Astrocyte (in vitro differentiated cells and primary cell): ENCODE measurements at regions not wholly inside any gene's neighbourhood (a gene's known extent, or its start where the extent isn't known, plus 50 kb on each side); places are given as distances from the start of the nearest gene placed in this dataset.

Source experiments
- DNase-seq: peaks from one replicate; pipeline ENCODE4 v3.0.0-alpha.2; 2010; ENCODE audit warnings: low read depth
- FAIRE-seq: peaks from 2 replicates; lab custom pipeline; 2011; peaks lifted over from hg19 to GRCh38; lab: Jason Lieb, UNC
- H2AFZ ChIP-seq: 2 replicates; pipeline ENCODE4 v1.6.0; 2012; ENCODE audit warnings: low read depth, low read length, inconsistent platforms
- H3K27ac ChIP-seq: 2 replicates; pipeline ENCODE4 v1.5.1; 2011; ENCODE audit warnings: low read depth, low read length, inconsistent platforms
- H3K27me3 ChIP-seq: 2 replicates; pipeline ENCODE4 v1.6.0; 2011; ENCODE audit warnings: low read length, inconsistent platforms; ENCODE audit not compliant: insufficient read depth
- H3K36me3 ChIP-seq: 2 replicates; pipeline ENCODE4 v1.5.1; 2011; ENCODE audit warnings: low read length, inconsistent platforms; ENCODE audit not compliant: insufficient read depth
- H3K4me1 ChIP-seq: 2 replicates; pipeline ENCODE4 v1.5.1; 2011; ENCODE audit warnings: low read length, inconsistent platforms; ENCODE audit not compliant: insufficient read depth
- H3K4me2 ChIP-seq: 2 replicates; pipeline ENCODE4 v1.6.0; 2012; ENCODE audit warnings: low read length, inconsistent platforms
- H3K4me3 ChIP-seq: 2 replicates; pipeline ENCODE4 v1.5.1; 2011; ENCODE audit warnings: low read depth, mild to moderate bottlenecking, low read length, inconsistent platforms; ENCODE audit not compliant: insufficient read depth
- H3K79me2 ChIP-seq: 2 replicates; pipeline ENCODE4 v1.6.0; 2012; ENCODE audit warnings: mild to moderate bottlenecking, low read length, inconsistent platforms; ENCODE audit not compliant: insufficient read depth
- H3K9ac ChIP-seq: 2 replicates; pipeline ENCODE4 v1.6.0; 2012; ENCODE audit warnings: mild to moderate bottlenecking, low read length, inconsistent platforms
- H3K9me3 ChIP-seq: 2 replicates; pipeline ENCODE4 v1.5.1; 2012; ENCODE audit warnings: low read depth, mild to moderate bottlenecking, low read length, inconsistent platforms; ENCODE audit not compliant: insufficient read depth
- H4K20me1 ChIP-seq: 2 replicates; pipeline ENCODE4 v1.6.0; 2012; ENCODE audit warnings: low read length, inconsistent platforms; ENCODE audit not compliant: insufficient read depth
- H3K27ac Mint-ChIP-seq: one replicate; pipeline ENCODE4 v1.8.0; 2021; ENCODE audit warnings: mild to moderate bottlenecking, mixed read lengths; ENCODE audit not compliant: unreplicated experiment
- H3K27me3 Mint-ChIP-seq: one replicate; pipeline ENCODE4 v1.8.0; 2021; ENCODE audit warnings: low read depth, mixed read lengths; ENCODE audit not compliant: unreplicated experiment
- H3K36me3 Mint-ChIP-seq: one replicate; pipeline ENCODE4 v1.8.0; 2021; ENCODE audit warnings: low read depth, mixed read lengths; ENCODE audit not compliant: unreplicated experiment
- H3K4me1 Mint-ChIP-seq: one replicate; pipeline ENCODE4 v1.8.0; 2021; ENCODE audit warnings: low read depth, mixed read lengths; ENCODE audit not compliant: unreplicated experiment
- H3K4me3 Mint-ChIP-seq: one replicate; pipeline ENCODE4 v1.8.0; 2021; ENCODE audit warnings: mild to moderate bottlenecking, moderate library complexity, mixed read lengths; ENCODE audit not compliant: unreplicated experiment
- H3K9me3 Mint-ChIP-seq: one replicate; pipeline ENCODE4 v1.8.0; 2021; ENCODE audit warnings: mild to moderate bottlenecking, mixed read lengths; ENCODE audit not compliant: unreplicated experiment
- EZH2 ChIP-seq: IDR thresholded peaks from 2 replicates; pipeline ENCODE4 v1.6.1; 2012; ENCODE audit warnings: mild to moderate bottlenecking, low read length, inconsistent platforms; ENCODE audit not compliant: insufficient read depth
- TF ChIP-seq, protein P1 (sequence below): IDR thresholded peaks from 2 replicates; pipeline ENCODE4 v1.5.1; 2011; ENCODE audit warnings: low read depth, mild to moderate bottlenecking, inconsistent platforms, low read length, moderate library complexity; ENCODE audit not compliant: insufficient read depth

DNA sequence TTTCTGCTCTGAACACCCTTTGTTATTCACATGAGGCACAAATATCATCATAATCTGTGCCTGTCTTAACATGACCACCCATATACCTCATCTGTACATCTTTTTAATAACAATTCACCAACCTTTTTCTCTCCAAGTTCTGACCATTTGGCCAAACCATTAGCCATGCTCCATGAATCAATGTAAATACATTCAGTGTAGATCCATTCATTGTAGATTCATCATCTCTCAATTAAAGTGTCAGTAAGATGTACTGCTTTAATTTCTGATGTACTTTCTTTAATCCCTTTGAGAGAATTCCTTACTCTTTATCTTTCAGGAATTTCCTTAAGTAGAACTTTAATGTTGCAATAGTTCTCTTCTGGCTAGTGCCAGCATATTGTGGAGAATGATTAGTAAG lies 126.2 kb upstream of the LRRC7 start:
- Histone ChIP-seq H3K4me3 (no peak overlapping the region), H3K36me3 (no peaks in the 10 kb centered on the region), H3K27ac (no peak overlapping the region), H4K20me1 (no peaks in the 10 kb centered on the region), H3K79me2 (no peaks in the 10 kb centered on the region), H3K27me3 (no peaks in the 10 kb centered on the region), H3K9ac (no peak overlapping the region), H3K4me1 (no peaks in the 10 kb centered on the region), H3K4me2 (no peak overlapping the region), H3K9me3 (no peaks in the 10 kb centered on the region), H2AFZ (no peak overlapping the region)
- TF ChIP-seq EZH2, result no peak
- TF ChIP-seq, protein P1, sequence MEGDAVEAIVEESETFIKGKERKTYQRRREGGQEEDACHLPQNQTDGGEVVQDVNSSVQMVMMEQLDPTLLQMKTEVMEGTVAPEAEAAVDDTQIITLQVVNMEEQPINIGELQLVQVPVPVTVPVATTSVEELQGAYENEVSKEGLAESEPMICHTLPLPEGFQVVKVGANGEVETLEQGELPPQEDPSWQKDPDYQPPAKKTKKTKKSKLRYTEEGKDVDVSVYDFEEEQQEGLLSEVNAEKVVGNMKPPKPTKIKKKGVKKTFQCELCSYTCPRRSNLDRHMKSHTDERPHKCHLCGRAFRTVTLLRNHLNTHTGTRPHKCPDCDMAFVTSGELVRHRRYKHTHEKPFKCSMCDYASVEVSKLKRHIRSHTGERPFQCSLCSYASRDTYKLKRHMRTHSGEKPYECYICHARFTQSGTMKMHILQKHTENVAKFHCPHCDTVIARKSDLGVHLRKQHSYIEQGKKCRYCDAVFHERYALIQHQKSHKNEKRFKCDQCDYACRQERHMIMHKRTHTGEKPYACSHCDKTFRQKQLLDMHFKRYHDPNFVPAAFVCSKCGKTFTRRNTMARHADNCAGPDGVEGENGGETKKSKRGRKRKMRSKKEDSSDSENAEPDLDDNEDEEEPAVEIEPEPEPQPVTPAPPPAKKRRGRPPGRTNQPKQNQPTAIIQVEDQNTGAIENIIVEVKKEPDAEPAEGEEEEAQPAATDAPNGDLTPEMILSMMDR, result no peak
- no peaks in the 10 kb centered on the region for H3K9me3 Mint-ChIP-seq
- peaks cover 15% of the 10 kb centered on the region for H3K4me1 Mint-ChIP-seq
- DNase-seq (no peak), FAIRE-seq (no peak)
- peaks cover 2% of the 10 kb centered on the region for H3K27me3 Mint-ChIP-seq
- H3K27ac Mint-ChIP-seq, result no peak overlapping the region
- no peaks in the 10 kb centered on the region for H3K36me3 Mint-ChIP-seq
- no peak overlapping the region for H3K4me3 Mint-ChIP-seq

DNA sequence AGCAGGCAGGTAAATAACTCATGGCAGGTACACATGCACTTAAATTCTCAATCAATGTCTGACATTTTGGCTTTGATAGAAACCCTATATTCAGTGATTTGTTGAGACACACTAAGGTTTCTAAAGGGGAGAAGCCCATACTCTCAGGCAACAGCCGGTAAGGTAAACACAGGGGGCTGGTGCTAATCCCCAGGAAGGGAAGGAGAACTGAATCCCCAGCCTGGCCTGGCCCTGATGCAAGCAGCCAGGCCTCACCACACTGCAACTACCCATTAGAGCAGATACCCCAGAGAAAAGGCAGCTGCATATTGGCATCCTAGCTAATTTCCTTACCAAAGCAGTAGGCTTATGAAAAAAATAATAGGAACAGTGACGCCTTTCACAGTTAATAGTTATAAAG lies 116.5 kb upstream of the LRRC7 start:
- Histone ChIP-seq H3K9me3 (no peaks in the 10 kb centered on the region), H3K4me3 (no peak overlapping the region), H3K9ac (no peak overlapping the region), H3K79me2 (no peaks in the 10 kb centered on the region), H3K4me2 (no peak overlapping the region), H3K4me1 (no peaks in the 10 kb centered on the region), H3K36me3 (no peaks in the 10 kb centered on the region), H4K20me1 (no peaks in the 10 kb centered on the region), H3K27ac (no peak overlapping the region), H3K27me3 (no peaks in the 10 kb centered on the region), H2AFZ (no peak overlapping the region)
- TF ChIP-seq EZH2, result no peak
- TF ChIP-seq, protein P1, result no peak
- Mint-ChIP-seq H3K4me3 (no peak overlapping the region), H3K36me3 (no peaks in the 10 kb centered on the region), H3K27ac (no peak overlapping the region), H3K4me1 (no peaks in the 10 kb centered on the region), H3K9me3 (peaks cover 4% of the 10 kb centered on the region), H3K27me3 (no peaks in the 10 kb centered on the region)
- DNase-seq (no peak), FAIRE-seq (no peak)

DNA sequence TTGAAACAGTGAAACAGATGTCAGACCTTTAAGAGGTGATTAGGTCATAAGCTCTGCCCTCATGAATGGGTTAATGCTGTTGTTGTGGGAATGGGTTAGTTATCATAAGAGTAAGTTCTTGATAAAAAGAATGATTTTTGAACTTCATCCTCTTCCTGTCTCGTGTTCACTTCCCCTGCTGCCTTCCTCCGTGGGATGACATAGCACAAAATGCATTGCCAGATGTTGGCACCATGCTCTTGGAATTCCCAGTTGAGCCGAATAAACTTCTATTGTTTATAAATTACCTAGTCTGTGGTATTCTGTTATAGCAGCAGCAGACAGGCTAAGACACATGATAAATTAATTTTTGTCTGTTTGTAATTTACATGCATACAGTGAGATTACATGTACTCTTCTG lies 112.0 kb upstream of the LRRC7 start:
- Mint-ChIP-seq H3K4me1 (no peaks in the 10 kb centered on the region), H3K27ac (no peak overlapping the region), H3K27me3 (no peaks in the 10 kb centered on the region), H3K4me3 (no peak overlapping the region), H3K36me3 (no peaks in the 10 kb centered on the region), H3K9me3 (no peaks in the 10 kb centered on the region)
- H3K36me3 ChIP-seq, result no peaks in the 10 kb centered on the region
- H3K27ac ChIP-seq, result no peak overlapping the region
- TF ChIP-seq EZH2, result no peak
- TF ChIP-seq, protein P1, result no peak
- no peak overlapping the region for H3K4me2 ChIP-seq
- FAIRE-seq (no peak), DNase-seq (no peak)
- no peaks in the 10 kb centered on the region for H4K20me1 ChIP-seq
- H2AFZ ChIP-seq, result no peak overlapping the region
- H3K9ac ChIP-seq, result no peak overlapping the region
- no peaks in the 10 kb centered on the region for H3K9me3 ChIP-seq
- H3K4me1 ChIP-seq, result no peaks in the 10 kb centered on the region
- H3K4me3 ChIP-seq, result no peak overlapping the region
- no peaks in the 10 kb centered on the region for H3K27me3 ChIP-seq
- H3K79me2 ChIP-seq, result no peaks in the 10 kb centered on the region
